ENCODE measurements at regions not wholly inside any gene's neighbourhood (a gene's known extent, or its start where the extent isn't known, plus 50 kb on each side); places are given as distances from the start of the nearest gene placed in this dataset.
"Not testable (repeated sequence)": the region's sequence is repeated elsewhere in the genome, so short reads cannot be mapped to it uniquely, and the experiment has no call there.

GRCh38 chr7:10731253-10731773 lies 242.4 kb upstream of the PHF14 start:
- no peak for DNase-seq

- no peak for DNase-seq
Measured at GRCh38 chr7:10733747-10734146, 239.9 kb upstream of the PHF14 start.

- DNase-seq = no peak
Measured at GRCh38 chr7:10734595-10734994, 239.1 kb upstream of the PHF14 start.

GRCh38 chr7:10739401-10739800 lies 234.3 kb upstream of the PHF14 start:
- no peak for DNase-seq

- no peak for DNase-seq
Measured at GRCh38 chr7:10740805-10741204, 232.9 kb upstream of the PHF14 start.

GRCh38 chr7:10756981-10757380 lies 216.7 kb upstream of the PHF14 start:
- DNase-seq = no peak

- no peak for DNase-seq
Measured at GRCh38 chr7:10759120-10759519, 214.6 kb upstream of the PHF14 start.

GRCh38 chr7:10767771-10768170 lies 205.9 kb upstream of the PHF14 start:
- no peak for DNase-seq

GRCh38 chr7:10770176-10770575 lies 203.5 kb upstream of the PHF14 start:
- no peak for DNase-seq

GRCh38 chr7:10773430-10773829 lies 200.2 kb upstream of the PHF14 start:
- DNase-seq = no peak

GRCh38 chr7:10779465-10780399 lies 193.9 kb upstream of the PHF14 start:
- no peak for DNase-seq

GRCh38 chr7:10780400-10780747 lies 193.3 kb upstream of the PHF14 start:
- no peak for DNase-seq

- DNase-seq = not testable (repeated sequence)
Measured at GRCh38 chr7:10786976-10787375, 186.7 kb upstream of the PHF14 start.

- no peak for DNase-seq
Measured at GRCh38 chr7:10789170-10789569, 184.5 kb upstream of the PHF14 start.

GRCh38 chr7:10790910-10791309 lies 182.8 kb upstream of the PHF14 start:
- no peak for DNase-seq

GRCh38 chr7:10793995-10794775 lies 179.5 kb upstream of the PHF14 start:
- no peak for DNase-seq

- no peak for DNase-seq
Measured at GRCh38 chr7:10797157-10797556, 176.5 kb upstream of the PHF14 start.

GRCh38 chr7:10798044-10798443 lies 175.6 kb upstream of the PHF14 start:
- no peak for DNase-seq

- DNase-seq = no peak
Measured at GRCh38 chr7:10799475-10799874, 174.2 kb upstream of the PHF14 start.

GRCh38 chr7:10802011-10802410 lies 171.7 kb upstream of the PHF14 start:
- DNase-seq = no peak

- DNase-seq = no peak
Measured at GRCh38 chr7:10802526-10802925, 171.1 kb upstream of the PHF14 start.

- DNase-seq = no peak
Measured at GRCh38 chr7:10803720-10804119, 170.0 kb upstream of the PHF14 start.

GRCh38 chr7:10804770-10805169 lies 168.9 kb upstream of the PHF14 start:
- DNase-seq = no peak

GRCh38 chr7:10815546-10815945 lies 158.1 kb upstream of the PHF14 start:
- no peak for DNase-seq

Data from CD4-positive, alpha-beta T cell treated with Interleukin-12 subunit alpha and Interleukin-12 subunit beta, for 1 hour (primary cell).